Endothelial cell (in vitro differentiated cells): ENCODE measurements at regions not wholly inside any gene's neighbourhood (a gene's known extent, or its start where the extent isn't known, plus 50 kb on each side); places are given as distances from the start of the nearest gene placed in this dataset.
"Not testable (repeated sequence)": the region's sequence is repeated elsewhere in the genome, so short reads cannot be mapped to it uniquely, and the experiment has no call there.

ENCODE experiments used
- DNase-seq: peaks from one replicate; pipeline ENCODE4 v3.0.0; 2021; ENCODE audit warnings: low spot score
- H3K27ac Mint-ChIP-seq: one replicate; pipeline ENCODE4 v1.8.0; 2021; ENCODE audit warnings: mixed read lengths, inconsistent platforms; ENCODE audit not compliant: unreplicated experiment
- H3K27me3 Mint-ChIP-seq: one replicate; pipeline ENCODE4 v1.8.0; 2021; ENCODE audit warnings: mild to moderate bottlenecking, moderate library complexity, mixed read lengths, inconsistent platforms; ENCODE audit not compliant: unreplicated experiment
- H3K36me3 Mint-ChIP-seq: one replicate; pipeline ENCODE4 v1.8.0; 2021; ENCODE audit warnings: mild to moderate bottlenecking, low read depth, mixed read lengths, inconsistent platforms; ENCODE audit not compliant: unreplicated experiment
- H3K4me1 Mint-ChIP-seq: one replicate; pipeline ENCODE4 v1.8.0; 2021; ENCODE audit warnings: mild to moderate bottlenecking, mixed read lengths, inconsistent platforms; ENCODE audit not compliant: unreplicated experiment
- H3K4me3 Mint-ChIP-seq: one replicate; pipeline ENCODE4 v1.8.0; 2021; ENCODE audit warnings: mild to moderate bottlenecking, mixed read lengths, inconsistent platforms; ENCODE audit not compliant: unreplicated experiment
- H3K9me3 Mint-ChIP-seq: one replicate; pipeline ENCODE4 v1.8.0; 2021; ENCODE audit warnings: mixed read lengths, inconsistent platforms; ENCODE audit not compliant: unreplicated experiment
- TF ChIP-seq, protein P1 (sequence below): fragments of 200-600 bp; sonication (generic); IDR thresholded peaks from one replicate; pipeline ENCODE4 v1.5.0; 2021; ENCODE audit warnings: antibody characterized with exemption; ENCODE audit not compliant: unreplicated experiment

DNA sequence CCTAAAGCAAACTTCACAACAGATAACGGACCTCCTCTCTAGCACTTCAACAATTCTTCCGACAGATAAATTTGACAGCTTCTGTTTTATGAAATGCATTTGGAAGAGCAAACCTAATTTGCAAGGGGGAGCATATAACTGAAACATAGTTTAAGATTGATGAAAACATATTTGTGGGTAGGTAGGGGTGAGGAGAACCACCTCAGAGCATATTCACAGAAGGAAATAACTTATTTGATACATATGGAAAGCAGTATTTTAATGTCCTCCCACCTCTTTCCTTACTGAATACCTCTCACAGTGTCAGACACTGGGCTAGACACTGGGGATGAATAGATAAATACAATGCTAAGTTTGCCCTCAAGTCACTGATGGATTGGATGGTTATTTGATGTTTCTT is 384.8 kb downstream of the MAT2B start:
- no peaks in the 10 kb centered on the region for H3K27me3 Mint-ChIP-seq
- H3K4me3 Mint-ChIP-seq = no peak overlapping the region
- no peak overlapping the region for H3K27ac Mint-ChIP-seq
- no peaks in the 10 kb centered on the region for H3K9me3 Mint-ChIP-seq
- H3K36me3 Mint-ChIP-seq = no peaks in the 10 kb centered on the region
- no peak for DNase-seq
- H3K4me1 Mint-ChIP-seq = no peaks in the 10 kb centered on the region
- TF ChIP-seq, protein P1, sequence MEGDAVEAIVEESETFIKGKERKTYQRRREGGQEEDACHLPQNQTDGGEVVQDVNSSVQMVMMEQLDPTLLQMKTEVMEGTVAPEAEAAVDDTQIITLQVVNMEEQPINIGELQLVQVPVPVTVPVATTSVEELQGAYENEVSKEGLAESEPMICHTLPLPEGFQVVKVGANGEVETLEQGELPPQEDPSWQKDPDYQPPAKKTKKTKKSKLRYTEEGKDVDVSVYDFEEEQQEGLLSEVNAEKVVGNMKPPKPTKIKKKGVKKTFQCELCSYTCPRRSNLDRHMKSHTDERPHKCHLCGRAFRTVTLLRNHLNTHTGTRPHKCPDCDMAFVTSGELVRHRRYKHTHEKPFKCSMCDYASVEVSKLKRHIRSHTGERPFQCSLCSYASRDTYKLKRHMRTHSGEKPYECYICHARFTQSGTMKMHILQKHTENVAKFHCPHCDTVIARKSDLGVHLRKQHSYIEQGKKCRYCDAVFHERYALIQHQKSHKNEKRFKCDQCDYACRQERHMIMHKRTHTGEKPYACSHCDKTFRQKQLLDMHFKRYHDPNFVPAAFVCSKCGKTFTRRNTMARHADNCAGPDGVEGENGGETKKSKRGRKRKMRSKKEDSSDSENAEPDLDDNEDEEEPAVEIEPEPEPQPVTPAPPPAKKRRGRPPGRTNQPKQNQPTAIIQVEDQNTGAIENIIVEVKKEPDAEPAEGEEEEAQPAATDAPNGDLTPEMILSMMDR = no peak

DNA sequence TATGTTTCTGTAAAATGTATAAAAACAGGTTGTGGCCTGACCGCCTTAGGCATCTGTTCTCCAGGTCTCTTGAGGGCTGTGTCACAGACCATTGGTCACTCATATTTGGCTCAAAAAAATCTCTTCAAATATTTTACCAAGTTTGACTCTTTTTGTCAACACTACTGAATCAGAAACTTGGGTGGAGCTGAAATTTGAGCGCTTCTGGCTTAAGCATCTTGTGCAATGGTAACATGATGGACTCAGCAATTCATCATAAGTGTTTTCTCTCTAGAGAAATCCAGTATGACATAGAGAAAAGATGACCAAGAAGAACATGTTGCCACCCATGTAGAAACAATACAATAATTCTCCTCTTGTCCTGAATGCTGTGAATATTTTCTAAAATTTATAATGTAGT is 387.9 kb downstream of the MAT2B start:
- Mint-ChIP-seq H3K27me3 (no peaks in the 10 kb centered on the region), H3K4me3 (no peak overlapping the region), H3K36me3 (no peaks in the 10 kb centered on the region), H3K27ac (no peak overlapping the region), H3K9me3 (no peaks in the 10 kb centered on the region), H3K4me1 (no peaks in the 10 kb centered on the region)
- TF ChIP-seq, protein P1 = no peak
- DNase-seq = no peak

DNA sequence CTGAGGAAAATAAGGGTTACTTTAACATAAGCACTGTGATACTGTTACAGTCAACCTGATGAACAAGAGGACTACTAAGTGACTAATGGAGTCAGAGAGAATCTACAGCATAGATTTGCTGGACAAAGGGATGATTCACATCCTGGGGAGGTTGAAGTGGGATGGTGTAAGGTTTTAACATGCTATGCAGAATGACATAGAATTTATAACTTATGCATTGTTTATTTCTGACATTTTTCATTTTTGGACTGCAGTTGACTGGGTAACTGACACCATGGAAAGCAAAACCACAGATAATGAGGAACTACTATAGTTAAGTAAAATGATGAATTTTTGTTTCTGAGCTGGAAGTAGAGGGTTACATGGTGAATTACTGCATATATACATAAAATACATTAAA is 389.2 kb downstream of the MAT2B start:
- Mint-ChIP-seq H3K27ac (no peak overlapping the region), H3K4me3 (no peak overlapping the region), H3K4me1 (no peaks in the 10 kb centered on the region), H3K27me3 (no peaks in the 10 kb centered on the region), H3K36me3 (no peaks in the 10 kb centered on the region), H3K9me3 (no peaks in the 10 kb centered on the region)
- TF ChIP-seq, protein P1 = no peak
- no peak for DNase-seq

DNA sequence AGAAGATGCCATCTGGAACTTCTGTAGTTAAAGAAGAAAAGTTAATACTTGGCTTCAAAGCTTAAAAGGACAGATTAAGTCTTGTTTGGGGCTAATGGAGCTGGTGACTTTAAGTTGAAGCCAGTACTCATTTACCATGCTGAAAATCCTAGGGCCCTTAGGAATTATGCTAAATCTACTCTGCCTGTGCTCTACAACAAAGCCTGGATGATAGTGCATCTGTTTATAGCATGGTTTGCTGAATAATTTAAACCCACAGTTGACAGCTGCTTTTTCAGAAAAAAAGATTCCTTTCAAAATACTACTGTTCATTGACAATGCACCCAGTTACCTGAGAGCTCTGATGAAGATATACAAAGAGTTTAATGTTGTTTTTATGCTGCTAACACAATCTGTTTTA is 393.5 kb downstream of the MAT2B start:
- TF ChIP-seq, protein P1 = no peak
- Mint-ChIP-seq H3K27ac (no peak overlapping the region), H3K4me1 (no peaks in the 10 kb centered on the region), H3K4me3 (no peak overlapping the region), H3K27me3 (no peaks in the 10 kb centered on the region), H3K9me3 (no peaks in the 10 kb centered on the region), H3K36me3 (no peaks in the 10 kb centered on the region)
- no peak for DNase-seq

DNA sequence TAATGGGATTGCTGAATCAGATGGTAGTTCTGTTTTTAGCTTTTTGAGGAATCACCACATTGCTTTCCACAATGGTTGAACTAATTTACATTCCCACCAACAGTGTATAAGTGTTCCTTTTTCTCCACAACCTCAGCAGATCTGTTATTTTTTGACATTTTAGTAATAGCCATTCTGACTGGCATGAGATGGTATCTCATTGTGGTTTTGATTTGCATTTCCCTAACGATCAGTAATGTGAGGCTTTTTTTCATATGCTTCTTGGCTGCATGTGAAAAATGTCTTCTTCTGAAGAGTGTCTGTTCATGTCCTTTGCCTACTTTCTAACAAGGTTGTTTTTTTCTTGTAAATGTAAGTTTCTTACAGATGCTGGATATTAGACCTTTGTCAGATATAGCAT is 402.4 kb downstream of the MAT2B start:
- not testable (repeated sequence) for H3K27me3 Mint-ChIP-seq, H3K36me3 Mint-ChIP-seq, H3K4me1 Mint-ChIP-seq, H3K9me3 Mint-ChIP-seq, H3K27ac Mint-ChIP-seq, DNase-seq, H3K4me3 Mint-ChIP-seq

DNA sequence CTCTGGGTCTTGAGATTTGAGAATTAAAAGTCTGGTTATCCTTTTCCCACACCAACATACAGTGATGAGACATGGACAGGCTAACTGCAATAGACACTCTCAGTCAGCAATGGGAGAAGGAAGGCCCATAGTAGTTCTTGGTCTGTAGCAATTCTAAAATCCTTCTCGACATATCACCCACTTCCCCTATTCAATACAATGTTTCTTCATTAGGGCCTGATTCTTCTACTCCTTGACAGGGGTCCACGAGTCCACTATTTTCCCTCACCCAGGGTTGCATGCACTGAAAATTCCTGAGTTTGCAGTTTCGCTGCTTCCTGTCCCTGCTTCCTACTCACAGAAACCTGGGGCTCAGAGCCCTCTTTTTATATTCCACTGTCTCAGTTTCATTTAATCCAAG is 402.8 kb downstream of the MAT2B start:
- Mint-ChIP-seq H3K27me3 (no peaks in the 10 kb centered on the region), H3K27ac (no peak overlapping the region), H3K4me1 (no peaks in the 10 kb centered on the region), H3K36me3 (no peaks in the 10 kb centered on the region), H3K9me3 (no peaks in the 10 kb centered on the region), H3K4me3 (no peak overlapping the region)
- TF ChIP-seq, protein P1 = no peak
- no peak for DNase-seq
